ENCODE measurements at regions not wholly inside any gene's neighbourhood (a gene's known extent, or its start where the extent isn't known, plus 50 kb on each side); places are given as distances from the start of the nearest gene placed in this dataset.

DNA sequence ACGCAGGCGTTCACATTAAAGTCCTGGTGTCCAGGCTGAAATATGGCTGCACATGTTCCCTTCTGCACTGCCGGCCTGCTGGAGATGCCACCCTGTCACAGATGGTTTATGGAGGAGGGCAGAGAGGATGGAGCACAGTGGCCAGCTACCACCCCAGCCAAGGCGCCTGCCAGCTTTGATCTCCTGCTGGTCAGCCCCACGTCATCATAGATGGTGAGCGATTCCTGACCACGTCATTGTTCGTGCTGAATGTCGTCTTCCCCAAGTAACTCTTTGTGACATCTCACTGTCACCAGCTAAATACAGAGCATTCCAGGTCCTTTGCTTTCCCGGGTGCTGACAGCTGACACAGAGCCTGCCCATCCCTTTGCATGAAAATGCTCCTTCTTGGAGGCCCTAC, 248.3 kb downstream of the TTC32 start:
- intact Hi-C loops (cut with micrococcal nuclease) = no loop called here
- Histone ChIP-seq H3K36me3 (ENCODE audit: low read depth, low read length) (no peaks in the 10 kb centered on the region), H3K4me2 (ENCODE audit: low read length) (no peak overlapping the region), H3K9me3 (ENCODE audit: low read length) (no peaks in the 10 kb centered on the region), H3K79me2 (ENCODE audit: low read length) (no peaks in the 10 kb centered on the region), H3K4me3 (ENCODE audit: low read length) (no peak overlapping the region), H3K9me2 (replicated peaks; ENCODE audit: low read length) (no peaks in the 10 kb centered on the region; the same call in 1 of the 2 replicates), H3K27ac (ENCODE audit: low read length) (no peak overlapping the region), H3K9ac (ENCODE audit: low read length) (no peak overlapping the region), H3K4me1 (ENCODE audit: insufficient read depth, low read length) (peaks cover 21% of the 10 kb centered on the region), H3F3A (ENCODE audit: low read length, unreplicated experiment) (no peaks in the 10 kb centered on the region), H3K27me3 (ENCODE audit: low read length) (no peaks in the 10 kb centered on the region), H2AFZ (ENCODE audit: low read length) (no peak overlapping the region), H4K20me1 (ENCODE audit: low read length) (no peaks in the 10 kb centered on the region)
- ChIA-PET POLR2A (ENCODE audit: unreplicated experiment) (no interaction called here), CTCF (no interaction called here)
- no peak for TF ChIP-seq EZH2 (IDR thresholded peaks at IDR 0.05; ENCODE audit: low read length, unreplicated experiment)
- no peak for TF ChIP-seq EZH2phosphoT487 (IDR thresholded peaks at IDR 0.05; ENCODE audit: borderline replicate concordance, low read length)
- no peak for TF ChIP-seq CTCF (conservative IDR thresholded peaks at IDR 0.05; ENCODE audit: low read depth, low read length)
- no peak for ATAC-seq
- DNase-seq = no peak
- BruUV-seq (replicated peaks) = no TSS peak

- TF ChIP-seq CTCF (conservative IDR thresholded peaks at IDR 0.05; ENCODE audit: low read depth, low read length) (no peak), EZH2 (IDR thresholded peaks at IDR 0.05; ENCODE audit: low read length, unreplicated experiment) (no peak), EZH2phosphoT487 (IDR thresholded peaks at IDR 0.05; ENCODE audit: borderline replicate concordance, low read length) (no peak)
- no peaks in the 10 kb centered on the region for H3K36me3 ChIP-seq (ENCODE audit: low read depth, low read length)
- H3K79me2 ChIP-seq (ENCODE audit: low read length) = no peaks in the 10 kb centered on the region
- ChIA-PET CTCF (no interaction called here), POLR2A (ENCODE audit: unreplicated experiment) (no interaction called here)
- no peak overlapping the region for H3K27ac ChIP-seq (ENCODE audit: low read length)
- no peaks in the 10 kb centered on the region for H3K27me3 ChIP-seq (ENCODE audit: low read length)
- no peaks in the 10 kb centered on the region for H4K20me1 ChIP-seq (ENCODE audit: low read length)
- no peak for ATAC-seq
- no peak overlapping the region for H2AFZ ChIP-seq (ENCODE audit: low read length)
- no peak overlapping the region for H3K9ac ChIP-seq (ENCODE audit: low read length)
- peaks cover 24% of the 10 kb centered on the region for H3K4me1 ChIP-seq (ENCODE audit: insufficient read depth, low read length)
- DNase-seq = no peak
- H3F3A ChIP-seq (ENCODE audit: low read length, unreplicated experiment) = no peaks in the 10 kb centered on the region
- no peak overlapping the region for H3K4me2 ChIP-seq (ENCODE audit: low read length)
- no peak overlapping the region for H3K4me3 ChIP-seq (ENCODE audit: low read length)
- no peaks in the 10 kb centered on the region; the same call in 1 of the 2 replicates for H3K9me2 ChIP-seq (replicated peaks; ENCODE audit: low read length)
- intact Hi-C loops (cut with micrococcal nuclease) = no loop called here
- no peaks in the 10 kb centered on the region for H3K9me3 ChIP-seq (ENCODE audit: low read length)
- BruUV-seq (replicated peaks) = no TSS peak
Measured at GRCh38 chr2:19652811-19653210, 249.0 kb downstream of the TTC32 start.

- H2AFZ ChIP-seq (ENCODE audit: low read length) = no peak overlapping the region
- no peaks in the 10 kb centered on the region for H3K36me3 ChIP-seq (ENCODE audit: low read depth, low read length)
- H3K9me2 ChIP-seq (replicated peaks; ENCODE audit: low read length) = no peaks in the 10 kb centered on the region
- ChIA-PET POLR2A (ENCODE audit: unreplicated experiment) (no interaction called here), CTCF (no interaction called here)
- H3F3A ChIP-seq (ENCODE audit: low read length, unreplicated experiment) = no peaks in the 10 kb centered on the region
- H3K9ac ChIP-seq (ENCODE audit: low read length) = no peak overlapping the region
- no peaks in the 10 kb centered on the region for H3K27me3 ChIP-seq (ENCODE audit: low read length)
- TF ChIP-seq EZH2phosphoT487 (IDR thresholded peaks at IDR 0.05; ENCODE audit: borderline replicate concordance, low read length) = no peak
- TF ChIP-seq CTCF (conservative IDR thresholded peaks at IDR 0.05; ENCODE audit: low read depth, low read length) = no peak
- TF ChIP-seq EZH2 (IDR thresholded peaks at IDR 0.05; ENCODE audit: low read length, unreplicated experiment) = no peak
- peaks cover 24% of the 10 kb centered on the region for H3K4me1 ChIP-seq (ENCODE audit: insufficient read depth, low read length)
- intact Hi-C loops (cut with micrococcal nuclease) = no loop called here
- H4K20me1 ChIP-seq (ENCODE audit: low read length) = no peaks in the 10 kb centered on the region
- BruUV-seq (replicated peaks) = no TSS peak
- no peaks in the 10 kb centered on the region for H3K79me2 ChIP-seq (ENCODE audit: low read length)
- no peak overlapping the region for H3K27ac ChIP-seq (ENCODE audit: low read length)
- DNase-seq = no peak
- no peaks in the 10 kb centered on the region for H3K9me3 ChIP-seq (ENCODE audit: low read length)
- ATAC-seq = no peak
- no peak overlapping the region for H3K4me2 ChIP-seq (ENCODE audit: low read length)
- H3K4me3 ChIP-seq (ENCODE audit: low read length) = no peak overlapping the region
Measured at GRCh38 chr2:19651466-19651865, 250.3 kb downstream of the TTC32 start.

Measured in PC-3 (cell line).